Sigmoid colon (tissue), 6 donors: ENCODE measurements at regions not wholly inside any gene's neighbourhood (a gene's known extent, or its start where the extent isn't known, plus 50 kb on each side); places are given as distances from the start of the nearest gene placed in this dataset.

Experiments
- DNase-seq: peaks from one replicate; pipeline ENCODE4 v3.0.0-alpha.2; 2019
- H3K27ac ChIP-seq, 4 donors: fragments of 200-600 bp; sonication (generic); one replicate each; pipeline ENCODE4 v1.5.1; 2016 to 2019; ENCODE audit warnings: mild to moderate bottlenecking in 1 of 4
- H3K27me3 ChIP-seq, 3 donors: fragments of 200-600 bp; sonication (generic); one replicate each; pipeline ENCODE4 v1.5.1; 2019; ENCODE audit warnings: mild to moderate bottlenecking in 1 of 3
- H3K36me3 ChIP-seq, 4 donors: fragments of 200-600 bp; sonication (generic); one replicate each; pipeline ENCODE4 v1.5.1; 2016 to 2019
- H3K4me1 ChIP-seq, 4 donors: fragments of 200-600 bp; sonication (generic); one replicate each; pipeline ENCODE4 v1.5.1; 2017 to 2019
- H3K4me3 ChIP-seq, 4 donors: fragments of 200-600 bp; sonication (generic); one replicate each; pipeline ENCODE4 v1.5.1; 2017 to 2019; ENCODE audit warnings: mild to moderate bottlenecking in 2 of 4, moderate library complexity in 1 of 4
- H3K9me3 ChIP-seq, 4 donors: fragments of 200-600 bp in 3 of 4; sonication (generic) in 3 of 4; one replicate each; pipeline versions ENCODE4 v1.5.1 to v1.6.1; 2013 to 2019
- CTCF ChIP-seq, 4 experiments: fragments of 450-650 bp in 3 of 4; fragments of 200-600 bp in 1 of 4; IDR thresholded peaks; one replicate each; pipeline ENCODE4 v1.5.1; 2016 to 2019; ENCODE audit warnings: antibody characterized with exemption in 4 of 4, mild to moderate bottlenecking in 3 of 4, moderate library complexity in 2 of 4
- EP300 ChIP-seq, 4 donors: sonication (generic); formaldehyde crosslinking; IDR thresholded peaks; one replicate each; pipeline ENCODE4 v1.6.1; 2017; ENCODE audit warnings: antibody characterized with exemption in 4 of 4
- POLR2A ChIP-seq, 2 donors: fragments of 450-650 bp; IDR thresholded peaks; one replicate each; pipeline ENCODE4 v1.6.1; 2016; ENCODE audit warnings: antibody characterized with exemption in 2 of 2, mild to moderate bottlenecking in 2 of 2, moderate library complexity in 2 of 2
- POLR2AphosphoS5 ChIP-seq, 4 donors: sonication (generic); formaldehyde crosslinking; IDR thresholded peaks; one replicate each; pipeline ENCODE4 v1.6.1; 2017; ENCODE audit warnings: antibody characterized with exemption in 4 of 4
- WGBS, 2 donors: extraction: QIAGEN DNeasy Blood & Tissue Kit; methylation state at CpG; one replicate each; pipeline ENCODE4 v1.1.7; 2013; 5-methylcytosine and 5-hydroxymethylcytosine counted together
- intact Hi-C: fragments of 100-400 bp; cut with DNase I; formaldehyde crosslinking; loops from one replicate; pipeline ENCODE4 v1.15.1; 2023
- donor health status: healthy with polysubstance abuse.
- donor health status: healthy.

- H3K9me3 ChIP-seq, result no peaks in the 10 kb centered on the region
- no peak overlapping the region for H3K27ac ChIP-seq
- no peaks in the 10 kb centered on the region for H3K27me3 ChIP-seq
- WGBS, 2 donors, result 78% methylated on average over 2 of the region's 2 CpGs
- no peaks in the 10 kb centered on the region for H3K36me3 ChIP-seq
- no peak overlapping the region for H3K4me3 ChIP-seq
- intact Hi-C loops, result no loop called here
- no peak for DNase-seq
- peaks cover 0 to 3% (median 0%) of the 10 kb centered on the region in 4 donors for H3K4me1 ChIP-seq
- TF ChIP-seq CTCF (IDR thresholded peaks at IDR 0.05), result no peak
- TF ChIP-seq POLR2A (IDR thresholded peaks at IDR 0.05), result no peak
- TF ChIP-seq EP300 (IDR thresholded peaks at IDR 0.05), result no peak
- TF ChIP-seq POLR2AphosphoS5 (IDR thresholded peaks at IDR 0.05), result no peak
Observed at GRCh38 chr4:152089584-152089983, 328.8 kb upstream of the GATB start.

- Histone ChIP-seq H3K4me1 (no peaks in the 10 kb centered on the region), H3K36me3 (no peaks in the 10 kb centered on the region), H3K27me3 (no peaks in the 10 kb centered on the region), H3K4me3 (no peak overlapping the region), H3K27ac (no peak overlapping the region), H3K9me3 (no peaks in the 10 kb centered on the region)
- intact Hi-C loops, result no loop called here
- TF ChIP-seq POLR2A (IDR thresholded peaks at IDR 0.05), result no peak
- 26 to 70% methylated on average over 6 of the region's 6 CpGs for WGBS, 2 donors
- DNase-seq, result no peak
Observed at GRCh38 chr4:152087335-152087734, 326.5 kb upstream of the GATB start.

- H3K9me3 ChIP-seq, result no peaks in the 10 kb centered on the region
- 30 to 46% methylated on average over 1 of the region's 1 CpG for WGBS, 2 donors
- H3K4me3 ChIP-seq, result no peak overlapping the region
Observed at GRCh38 chr4:152085657-152086056, 324.9 kb upstream of the GATB start.

GRCh38 chr4:152083338-152083737, 322.5 kb upstream of the GATB start:
- no peaks in the 10 kb centered on the region for H3K4me1 ChIP-seq
- no peaks in the 10 kb centered on the region for H3K27me3 ChIP-seq
- no peaks in the 10 kb centered on the region for H3K9me3 ChIP-seq
- 25 to 66% methylated on average over 6 of the region's 6 CpGs for WGBS, 2 donors
- TF ChIP-seq POLR2A (IDR thresholded peaks at IDR 0.05) (no peak), CTCF (IDR thresholded peaks at IDR 0.05) (no peak), POLR2AphosphoS5 (IDR thresholded peaks at IDR 0.05) (no peak), EP300 (IDR thresholded peaks at IDR 0.05) (no peak)
- H3K4me3 ChIP-seq, result no peak overlapping the region
- intact Hi-C loops, result no loop called here
- H3K27ac ChIP-seq, result no peak overlapping the region
- no peaks in the 10 kb centered on the region for H3K36me3 ChIP-seq
- no peak for DNase-seq

More at GRCh38 chr4:152085657-152086056, 324.9 kb upstream of the GATB start:
- H3K36me3 ChIP-seq, result no peaks in the 10 kb centered on the region
- no peak for DNase-seq
- intact Hi-C loops, result no loop called here
- H3K4me1 ChIP-seq, result no peaks in the 10 kb centered on the region
- no peak overlapping the region for H3K27ac ChIP-seq
- H3K27me3 ChIP-seq, result no peaks in the 10 kb centered on the region
- no peak for TF ChIP-seq POLR2AphosphoS5 (IDR thresholded peaks at IDR 0.05)
- no peak for TF ChIP-seq EP300 (IDR thresholded peaks at IDR 0.05)
- TF ChIP-seq POLR2A (IDR thresholded peaks at IDR 0.05), result no peak
- TF ChIP-seq CTCF (IDR thresholded peaks at IDR 0.05), result no peak

GRCh38 chr4:152081024-152081423, 320.2 kb upstream of the GATB start:
- Histone ChIP-seq H3K36me3 (no peaks in the 10 kb centered on the region), H3K4me1 (no peaks in the 10 kb centered on the region), H3K4me3 (no peak overlapping the region), H3K27ac (no peak overlapping the region), H3K27me3 (no peaks in the 10 kb centered on the region), H3K9me3 (no peaks in the 10 kb centered on the region)
- intact Hi-C loops, result no loop called here
- 71 to 72% methylated on average over 5 of the region's 5 CpGs for WGBS, 2 donors
- no peak for TF ChIP-seq POLR2AphosphoS5 (IDR thresholded peaks at IDR 0.05)
- TF ChIP-seq EP300 (IDR thresholded peaks at IDR 0.05), result no peak
- no peak for TF ChIP-seq CTCF (IDR thresholded peaks at IDR 0.05)
- TF ChIP-seq POLR2A (IDR thresholded peaks at IDR 0.05), result no peak
- DNase-seq, result no peak
